Spleen (tissue), 7 donors: ENCODE measurements at regions not wholly inside any gene's neighbourhood (a gene's known extent, or its start where the extent isn't known, plus 50 kb on each side); places are given as distances from the start of the nearest gene placed in this dataset.

ENCODE experiments used
- POLR2AphosphoS5 ChIP-seq, 3 donors: sonication (generic); formaldehyde crosslinking; IDR thresholded peaks; one replicate each; pipeline ENCODE4 v1.5.1; 2017; ENCODE audit warnings: antibody characterized with exemption in 3 of 3
- TF ChIP-seq, protein P1 (sequence below), 11 experiments: fragments of 200-600 bp in 7 of 11; fragments of 450-650 bp in 4 of 11; sonication (generic) in 4 of 11; IDR thresholded peaks in 8 of 11; conservative IDR thresholded peaks in 3 of 11; 1 replicate in 7 of 11; 2 replicates in 4 of 11; pipeline versions ENCODE4 v1.4.0 to v1.8.0; 2016 to 2021; ENCODE audit warnings: antibody characterized with exemption in 11 of 11, inconsistent platforms in 4 of 11, mild to moderate bottlenecking in 1 of 11
- donor health status: DM: no; HTN: no; CAD: no; lungs with moderate emphysema.
- donor health status: DM: no; HTN: no; CAD: no.
- donor health status: DM: no; HTN: no; CAD: no.

DNA sequence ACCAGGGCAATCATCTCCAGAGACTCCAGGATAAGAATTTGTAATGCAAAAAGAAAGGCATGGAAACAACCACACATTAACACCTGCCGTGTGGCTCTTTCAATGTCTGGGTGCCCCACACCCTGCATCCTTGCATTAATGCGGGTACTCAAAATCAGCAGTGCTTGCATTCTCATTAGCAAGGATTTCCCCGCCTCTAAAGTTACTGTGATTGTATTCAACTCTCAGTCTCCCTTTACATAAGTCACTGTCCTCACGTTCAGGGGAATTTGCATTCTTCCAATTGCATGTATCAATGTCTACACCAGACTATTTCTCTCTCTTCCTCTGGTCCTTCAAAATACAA lies 324.3 kb downstream of the FOXL1 start:
- TF ChIP-seq, protein P1, sequence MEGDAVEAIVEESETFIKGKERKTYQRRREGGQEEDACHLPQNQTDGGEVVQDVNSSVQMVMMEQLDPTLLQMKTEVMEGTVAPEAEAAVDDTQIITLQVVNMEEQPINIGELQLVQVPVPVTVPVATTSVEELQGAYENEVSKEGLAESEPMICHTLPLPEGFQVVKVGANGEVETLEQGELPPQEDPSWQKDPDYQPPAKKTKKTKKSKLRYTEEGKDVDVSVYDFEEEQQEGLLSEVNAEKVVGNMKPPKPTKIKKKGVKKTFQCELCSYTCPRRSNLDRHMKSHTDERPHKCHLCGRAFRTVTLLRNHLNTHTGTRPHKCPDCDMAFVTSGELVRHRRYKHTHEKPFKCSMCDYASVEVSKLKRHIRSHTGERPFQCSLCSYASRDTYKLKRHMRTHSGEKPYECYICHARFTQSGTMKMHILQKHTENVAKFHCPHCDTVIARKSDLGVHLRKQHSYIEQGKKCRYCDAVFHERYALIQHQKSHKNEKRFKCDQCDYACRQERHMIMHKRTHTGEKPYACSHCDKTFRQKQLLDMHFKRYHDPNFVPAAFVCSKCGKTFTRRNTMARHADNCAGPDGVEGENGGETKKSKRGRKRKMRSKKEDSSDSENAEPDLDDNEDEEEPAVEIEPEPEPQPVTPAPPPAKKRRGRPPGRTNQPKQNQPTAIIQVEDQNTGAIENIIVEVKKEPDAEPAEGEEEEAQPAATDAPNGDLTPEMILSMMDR (IDR thresholded peaks at IDR 0.05 in 8 of 11, conservative IDR thresholded peaks at IDR 0.05 in 3 of 11): no peak
- TF ChIP-seq POLR2AphosphoS5 (IDR thresholded peaks at IDR 0.05): no peak
